ENCODE measurements at regions not wholly inside any gene's neighbourhood (a gene's known extent, or its start where the extent isn't known, plus 50 kb on each side); places are given as distances from the start of the nearest gene placed in this dataset.

- DNase-seq = no peak
Measured at GRCh38 chr7:25966469-25966868, 185.5 kb upstream of the NFE2L3 start.

DNA sequence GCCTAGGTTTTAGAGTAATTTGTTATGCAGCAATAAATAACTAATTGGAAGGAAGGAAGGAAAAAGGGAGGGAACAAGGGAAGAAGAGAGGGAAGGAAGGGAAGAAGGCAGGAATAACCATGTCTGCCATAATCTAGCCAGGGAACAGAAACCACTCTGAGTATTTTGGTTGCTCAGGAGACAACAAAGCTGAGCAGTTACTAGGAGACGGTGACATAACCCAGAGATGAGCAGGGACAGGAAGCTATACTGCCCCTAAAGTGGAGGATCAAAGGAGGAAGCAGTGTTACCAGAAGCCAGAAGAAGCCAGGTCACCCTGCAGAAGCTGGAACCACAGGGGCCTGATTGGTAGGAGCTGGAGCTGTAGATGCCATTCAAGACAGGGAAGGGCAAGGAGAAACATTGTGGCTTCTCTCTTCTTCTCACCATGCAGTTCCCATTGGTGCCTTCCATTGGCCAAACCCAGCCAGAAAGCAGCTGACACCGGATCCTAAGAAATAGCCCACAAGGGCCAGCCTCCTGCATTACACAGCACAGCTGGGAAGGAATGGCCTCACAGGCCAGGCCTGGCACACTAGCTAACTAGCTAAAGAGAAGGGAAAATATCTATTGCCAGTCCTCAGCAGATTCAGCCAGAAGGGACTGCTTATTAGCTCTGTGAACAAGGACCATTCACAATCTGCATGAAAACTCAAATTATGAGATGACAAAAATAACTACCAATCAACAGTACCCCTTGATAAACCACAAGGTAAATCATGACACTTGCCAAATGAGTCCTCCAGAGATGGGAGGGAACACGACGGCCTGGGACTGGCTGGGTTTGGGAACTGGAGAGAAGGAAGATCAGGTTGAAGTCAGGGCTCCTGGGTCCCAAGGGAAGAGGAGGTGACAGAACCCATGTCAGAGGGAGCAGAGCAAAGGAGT lies 184.5 kb upstream of the NFE2L3 start:
- DNase-seq = no peak

DNA sequence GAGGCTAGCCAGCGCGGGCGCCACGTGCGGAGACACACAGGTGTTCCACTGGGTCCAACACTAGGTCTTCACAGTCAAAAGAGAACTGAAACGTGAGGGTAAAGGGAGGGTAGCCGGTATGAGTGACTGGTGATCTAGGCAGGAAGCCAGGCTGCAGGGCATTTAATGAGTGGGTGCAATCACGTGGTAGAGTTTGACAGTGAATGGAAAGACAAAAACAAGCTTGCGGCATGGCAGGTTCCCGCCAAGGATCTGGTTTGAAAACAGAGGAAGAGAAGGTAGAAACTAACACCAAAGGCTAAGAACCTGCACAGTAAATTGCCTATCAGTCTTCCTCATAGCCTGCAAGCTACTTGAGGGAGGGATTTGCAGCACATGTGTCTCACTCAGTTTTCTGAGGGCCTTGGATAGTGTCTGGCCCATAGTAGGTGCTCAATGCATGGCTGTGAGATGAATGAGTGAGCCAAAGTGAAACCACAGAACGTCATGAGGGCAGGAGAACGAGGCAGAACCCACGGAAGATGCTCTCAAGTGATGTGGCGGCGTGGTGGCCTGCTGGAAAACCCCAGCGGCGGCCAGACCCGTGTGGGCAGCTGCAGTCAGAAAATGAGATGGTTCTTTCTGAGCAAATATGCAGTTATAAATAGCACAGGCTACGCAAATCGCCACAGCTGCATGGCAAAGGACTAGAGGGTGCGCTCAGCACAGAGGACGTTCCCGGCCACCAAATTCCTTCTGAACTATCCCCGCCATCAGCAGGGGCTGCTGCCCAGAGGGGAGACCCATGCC lies 183.6 kb upstream of the NFE2L3 start:
- DNase-seq = no peak

DNA sequence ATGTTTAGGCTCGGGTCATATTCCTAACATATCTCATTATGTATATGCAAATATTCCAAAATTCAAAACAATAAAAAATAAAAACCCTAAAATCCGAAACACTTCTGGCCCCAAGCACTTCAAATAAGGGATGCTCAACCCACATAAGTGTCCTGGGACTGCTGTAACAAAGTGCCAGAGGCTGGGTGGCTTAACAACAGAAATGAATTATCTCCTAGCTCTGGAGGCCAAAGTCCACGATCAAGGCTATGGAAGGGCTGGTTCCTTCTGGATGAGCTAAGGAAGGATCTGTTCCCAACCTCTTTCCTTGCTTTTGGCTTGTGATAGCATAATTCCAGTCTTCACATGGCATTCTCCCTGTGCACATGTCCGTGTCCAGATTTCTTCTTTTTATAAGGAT lies 181.6 kb upstream of the NFE2L3 start:
- no peak for DNase-seq

DNA sequence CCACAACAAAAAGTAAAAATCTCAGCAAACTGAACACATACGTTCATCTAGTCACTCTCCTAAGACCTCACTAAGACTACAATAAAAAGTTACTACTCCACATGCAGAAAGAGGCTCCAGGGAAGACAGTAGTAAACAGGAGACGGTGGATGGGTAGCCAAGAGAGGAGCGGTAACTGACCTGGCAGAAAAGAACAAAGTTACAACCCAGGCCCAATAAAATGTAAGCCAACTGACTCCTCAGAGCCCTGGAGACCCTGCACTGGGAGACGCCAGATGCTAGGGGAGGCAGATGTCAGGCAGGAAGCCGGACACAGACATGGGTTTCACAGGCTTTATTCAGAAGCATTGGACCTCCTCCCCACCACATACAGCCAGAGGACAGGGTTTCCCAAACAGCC lies 181.1 kb upstream of the NFE2L3 start:
- no peak for DNase-seq

GRCh38 chr7:25976630-25977029 lies 175.4 kb upstream of the NFE2L3 start:
- DNase-seq = no peak

DNA sequence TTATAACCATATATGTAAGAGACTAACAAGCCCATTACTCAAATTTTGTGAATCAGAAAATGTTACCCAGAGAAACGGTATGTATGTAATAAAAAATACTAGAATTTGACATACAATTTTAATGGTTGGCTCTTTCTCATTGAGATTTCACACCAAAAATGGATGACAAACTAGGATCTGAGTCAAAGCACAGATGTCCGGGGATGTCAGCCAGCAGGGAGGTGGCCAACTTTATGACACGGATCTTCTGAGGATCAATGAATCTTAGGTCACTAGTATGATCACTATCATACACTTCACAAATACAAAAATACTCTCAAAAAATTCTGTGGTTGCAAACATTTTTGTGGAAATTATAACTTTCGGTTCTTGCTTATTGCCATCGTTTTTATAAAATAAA lies 173.5 kb upstream of the NFE2L3 start:
- no peak for DNase-seq

DNA sequence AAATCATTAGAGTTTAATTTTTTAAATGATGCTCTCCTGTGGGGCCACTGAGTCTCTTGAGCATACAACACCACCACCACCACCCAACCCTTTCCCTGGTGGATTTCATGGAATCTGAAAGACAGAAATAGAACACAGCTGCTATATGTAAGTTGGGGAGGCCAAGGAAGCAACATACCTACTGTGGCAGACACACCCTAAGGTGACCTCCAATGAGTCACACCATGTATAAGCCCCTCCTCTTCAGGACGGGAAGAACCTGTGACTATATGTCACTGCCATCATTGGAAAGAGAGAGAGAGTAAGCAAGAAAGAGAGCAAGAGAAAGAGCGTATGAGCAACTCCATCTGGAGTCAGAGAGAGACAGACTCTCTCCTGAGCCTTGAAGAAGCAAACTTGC lies 172.4 kb upstream of the NFE2L3 start:
- no peak for DNase-seq

DNA sequence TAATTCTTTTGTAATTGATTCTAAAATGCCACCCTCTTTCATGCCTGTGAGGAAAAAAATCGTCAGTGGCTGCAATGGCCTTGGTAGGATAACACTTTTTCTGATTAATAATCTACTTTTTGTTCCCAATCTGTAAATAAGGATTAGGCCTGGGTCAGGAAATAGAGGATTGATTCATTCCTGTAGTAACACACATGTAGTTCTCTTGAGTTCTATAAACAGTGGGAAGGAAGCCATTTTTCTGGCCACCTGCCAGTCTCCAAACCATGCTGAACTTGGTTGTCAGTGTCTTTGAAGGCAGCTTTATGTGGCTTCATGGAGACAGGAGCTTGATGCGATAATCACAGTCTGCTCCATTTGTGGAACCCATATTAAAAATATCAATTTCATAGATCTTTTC lies 169.3 kb upstream of the NFE2L3 start:
- no peak for DNase-seq

DNA sequence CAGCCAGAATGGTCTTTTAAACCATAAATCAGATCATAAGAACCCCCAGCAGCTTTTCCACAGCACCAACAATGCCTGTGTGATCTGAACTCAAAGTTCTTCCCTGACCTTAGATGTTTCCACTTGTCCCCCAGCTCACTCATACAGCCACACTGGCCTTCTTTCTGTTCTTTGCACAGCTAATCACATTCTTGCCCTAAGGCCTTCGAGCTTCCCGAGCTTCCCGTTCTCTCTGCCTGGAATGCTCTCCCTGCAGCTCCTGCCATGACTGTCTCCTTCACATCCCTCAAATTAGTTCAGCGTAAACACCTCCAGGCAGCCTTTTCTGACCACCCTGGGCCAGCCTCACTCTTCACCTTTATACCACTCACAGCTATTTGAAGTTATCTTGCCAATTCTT lies 166.8 kb upstream of the NFE2L3 start:
- DNase-seq = no peak

GRCh38 chr7:25988640-25989039 lies 163.4 kb upstream of the NFE2L3 start:
- no peak for DNase-seq

- no peak for DNase-seq
Measured at GRCh38 chr7:25989140-25989705, 162.8 kb upstream of the NFE2L3 start.

GRCh38 chr7:25994433-25994994 lies 157.5 kb upstream of the NFE2L3 start:
- no peak for DNase-seq

DNA sequence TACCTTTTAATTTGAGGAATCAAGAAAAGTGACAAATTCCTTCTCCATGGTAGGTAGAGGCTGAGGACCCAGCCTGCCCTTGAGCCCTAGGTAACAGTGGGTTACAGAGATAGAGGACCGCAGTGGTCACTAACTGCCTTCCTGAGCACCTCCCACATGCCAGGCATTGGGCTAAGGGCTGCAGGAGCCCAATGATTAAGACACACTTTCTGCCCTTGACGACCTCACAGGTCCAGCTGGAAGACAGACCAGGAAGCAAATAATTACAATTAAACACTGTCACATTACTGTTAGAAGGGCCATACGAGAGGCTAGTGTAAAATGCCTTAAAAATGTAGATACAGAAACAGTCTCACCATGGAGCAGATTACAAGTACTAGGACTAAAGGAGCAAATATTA lies 156.8 kb upstream of the NFE2L3 start:
- DNase-seq = no peak

DNA sequence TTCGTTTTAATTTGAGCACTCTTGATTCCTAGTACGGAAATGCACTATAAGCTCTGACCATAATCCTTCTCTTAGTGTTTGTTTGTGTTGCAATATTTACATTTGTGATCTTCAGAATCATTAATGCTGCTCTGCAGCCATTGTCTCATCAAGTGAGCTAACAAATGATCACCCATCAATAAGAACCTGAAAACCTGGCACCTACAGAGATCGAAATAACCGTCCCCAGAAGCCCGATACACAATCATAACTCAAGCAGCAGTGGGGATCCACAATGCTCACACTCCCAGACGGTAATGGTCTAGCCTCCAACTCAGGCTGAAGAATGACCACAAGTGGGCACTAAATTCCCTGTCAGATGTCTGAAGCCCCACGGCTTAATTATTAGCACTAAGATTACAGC lies 156.0 kb upstream of the NFE2L3 start:
- DNase-seq = no peak

DNA sequence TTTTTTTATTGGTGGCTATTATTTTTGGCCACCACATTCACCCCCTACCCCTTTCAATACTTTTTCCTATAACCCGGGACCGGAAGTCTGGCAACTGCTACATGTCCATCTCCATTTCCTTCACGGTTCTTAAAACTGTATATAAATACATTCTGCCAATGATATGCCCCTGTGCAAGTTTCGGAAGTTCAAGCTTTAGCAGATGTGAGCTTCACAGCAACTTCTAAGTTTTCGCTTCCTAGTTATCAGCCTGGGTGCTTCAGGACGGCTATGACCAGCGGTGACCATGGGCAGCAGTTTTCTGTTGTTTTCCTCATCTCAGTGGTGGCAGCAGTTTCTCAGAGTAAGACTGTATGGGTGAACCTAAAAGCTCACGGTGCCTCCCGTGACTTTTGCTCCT lies 153.5 kb upstream of the NFE2L3 start:
- no peak for DNase-seq

GRCh38 chr7:26000841-26001240 lies 151.2 kb upstream of the NFE2L3 start:
- DNase-seq = no peak

DNA sequence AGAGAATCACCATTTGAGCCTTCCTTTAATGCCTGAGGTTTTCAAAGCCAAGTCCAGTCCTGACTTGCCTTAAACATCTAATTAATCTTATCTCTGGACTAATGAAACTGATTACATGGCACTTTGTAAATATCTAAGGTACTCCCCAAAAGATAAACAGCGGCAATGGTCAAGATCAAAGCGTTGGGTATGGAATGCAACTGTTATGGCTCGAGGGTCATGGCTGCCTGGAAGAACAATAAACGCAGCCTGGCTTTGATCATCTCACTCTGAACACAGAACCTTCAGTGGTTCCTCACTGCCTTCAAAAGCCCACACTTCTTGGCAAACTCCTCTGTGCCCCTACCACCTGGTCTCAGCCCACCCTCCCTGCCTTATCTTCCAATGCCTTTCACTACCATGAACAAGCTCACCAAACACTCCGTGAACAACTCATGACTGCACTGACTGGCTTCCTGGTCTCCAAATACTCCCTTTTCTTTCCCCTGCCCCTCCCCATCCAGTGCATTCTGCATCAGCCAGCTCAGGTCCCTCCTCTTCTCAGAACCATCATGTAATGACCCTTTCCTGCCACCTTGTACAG lies 150.2 kb upstream of the NFE2L3 start:
- no peak for DNase-seq

DNA sequence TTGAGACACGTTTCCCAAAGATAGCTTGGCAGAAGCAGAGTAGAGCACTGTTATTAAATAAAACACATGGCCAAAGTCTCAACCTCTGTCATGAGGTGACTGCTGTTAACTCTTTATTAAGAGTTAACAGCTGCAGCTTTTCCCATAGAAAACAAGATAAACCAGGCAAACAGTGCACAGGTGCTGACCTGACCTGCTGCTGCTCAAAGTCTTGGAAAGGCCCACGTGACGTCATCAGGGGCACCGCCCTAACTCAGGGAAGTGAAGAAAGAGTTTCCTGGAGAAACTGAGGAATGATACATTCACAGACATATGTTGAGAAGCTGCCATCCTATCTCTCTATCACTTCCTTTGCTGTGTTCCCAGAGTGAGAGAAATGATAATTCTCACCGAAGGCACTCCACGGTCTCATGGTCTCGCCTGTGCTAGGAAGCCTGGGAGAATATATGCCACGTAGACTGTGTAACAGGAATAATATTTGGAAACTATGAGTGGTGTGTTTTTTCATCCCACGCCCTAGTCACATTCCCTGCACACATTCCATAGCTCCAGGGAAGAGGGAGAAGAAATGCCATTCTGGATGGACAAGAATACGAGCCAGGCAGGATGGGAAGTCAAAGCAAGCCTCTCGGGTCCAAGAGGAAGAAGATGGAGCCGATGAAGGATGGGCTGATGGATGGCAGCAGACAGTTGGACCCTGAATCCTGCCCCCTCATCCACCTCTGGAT lies 146.2 kb upstream of the NFE2L3 start:
- DNase-seq = no peak

- no peak for DNase-seq
Measured at GRCh38 chr7:26006426-26006825, 145.6 kb upstream of the NFE2L3 start.

- DNase-seq = no peak
Measured at GRCh38 chr7:26007510-26007909, 144.5 kb upstream of the NFE2L3 start.

DNA sequence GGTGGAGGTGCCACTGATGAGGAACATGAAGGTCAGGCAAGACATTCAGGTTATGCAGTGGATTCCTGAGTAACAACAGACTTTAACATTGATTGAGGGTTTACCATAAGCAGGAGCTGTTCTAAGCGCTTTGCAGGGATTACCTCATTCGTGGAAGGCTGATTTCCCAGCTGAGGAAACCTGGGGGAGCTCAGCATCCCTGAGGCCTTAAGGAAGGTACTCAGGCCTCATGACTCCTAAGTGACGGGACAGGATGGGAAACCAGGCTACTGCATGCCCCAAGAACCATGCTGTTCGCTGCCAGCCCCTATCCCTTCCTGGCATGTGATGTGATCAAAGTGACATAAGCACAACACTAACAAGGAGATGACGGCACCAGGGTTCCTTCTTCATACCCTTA lies 143.6 kb upstream of the NFE2L3 start:
- no peak for DNase-seq
